IPS-20b (cell line): ENCODE measurements at regions not wholly inside any gene's neighbourhood (a gene's known extent, or its start where the extent isn't known, plus 50 kb on each side); places are given as distances from the start of the nearest gene placed in this dataset.

Experiments
- H3K27ac ChIP-seq: one replicate; pipeline ENCODE4 v1.5.1; 2013; ENCODE audit warnings: low read length
- H3K27me3 ChIP-seq: 2 replicates; pipeline ENCODE4 v1.6.1; 2013; ENCODE audit warnings: mild to moderate bottlenecking, low read length, inconsistent platforms; ENCODE audit not compliant: insufficient read depth
- H3K36me3 ChIP-seq: 2 replicates; pipeline ENCODE4 v1.6.1; 2013; ENCODE audit warnings: low read depth, mild to moderate bottlenecking, inconsistent platforms, low read length, moderate library complexity; ENCODE audit not compliant: insufficient read depth
- H3K4me1 ChIP-seq: 2 replicates; pipeline ENCODE4 v1.6.1; 2013; ENCODE audit warnings: mild to moderate bottlenecking, control low read depth, inconsistent platforms, low read length, moderate library complexity; ENCODE audit not compliant: insufficient read depth
- H3K4me3 ChIP-seq: 2 replicates; pipeline ENCODE4 v1.5.1; 2013; ENCODE audit warnings: mild to moderate bottlenecking, low read length, inconsistent platforms
- H3K9ac ChIP-seq: 2 replicates; pipeline ENCODE4 v1.6.1; 2013; ENCODE audit warnings: low read depth, mild to moderate bottlenecking, inconsistent platforms, low read length, moderate library complexity
- H3K9me3 ChIP-seq: 2 replicates; pipeline ENCODE4 v1.6.1; 2013; ENCODE audit warnings: mild to moderate bottlenecking, low read depth, low read length, inconsistent platforms; ENCODE audit not compliant: insufficient read depth

DNA sequence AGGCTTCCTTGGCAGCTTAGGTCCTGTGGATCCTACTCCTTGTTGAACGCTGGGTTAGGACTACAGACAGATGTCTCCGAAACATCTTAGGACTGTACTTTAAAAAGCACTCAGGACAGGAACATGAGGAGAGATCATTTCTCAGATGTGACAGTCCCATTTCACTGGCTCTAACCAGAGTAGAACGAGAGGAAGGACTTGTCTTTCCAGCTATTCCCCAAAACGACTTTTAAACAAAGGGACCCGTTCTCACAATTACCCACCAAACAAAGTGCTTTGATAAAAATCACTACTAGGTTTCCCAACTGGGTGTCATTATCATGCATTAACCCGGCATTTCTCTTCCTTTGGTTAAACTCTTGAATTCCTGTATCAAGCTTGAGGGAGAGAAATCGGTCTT is 84.7 kb upstream of the BARX2 start:
- Histone ChIP-seq H3K36me3 (no peaks in the 10 kb centered on the region), H3K9ac (no peak overlapping the region), H3K27me3 (no peaks in the 10 kb centered on the region), H3K27ac (no peak overlapping the region), H3K9me3 (no peaks in the 10 kb centered on the region), H3K4me3 (no peak overlapping the region), H3K4me1 (peaks cover 17% of the 10 kb centered on the region; the same call in 1 of the 2 replicates)

- no peaks in the 10 kb centered on the region for H3K9me3 ChIP-seq
- no peak overlapping the region for H3K27ac ChIP-seq
- peaks cover 17% of the 10 kb centered on the region; the same call in 1 of the 2 replicates for H3K4me1 ChIP-seq
- H3K36me3 ChIP-seq: no peaks in the 10 kb centered on the region
- H3K27me3 ChIP-seq: no peaks in the 10 kb centered on the region
- H3K9ac ChIP-seq: no peak overlapping the region
- H3K4me3 ChIP-seq: no peak overlapping the region
Observed at GRCh38 chr11:129289350-129290040, 86.2 kb upstream of the BARX2 start.

DNA sequence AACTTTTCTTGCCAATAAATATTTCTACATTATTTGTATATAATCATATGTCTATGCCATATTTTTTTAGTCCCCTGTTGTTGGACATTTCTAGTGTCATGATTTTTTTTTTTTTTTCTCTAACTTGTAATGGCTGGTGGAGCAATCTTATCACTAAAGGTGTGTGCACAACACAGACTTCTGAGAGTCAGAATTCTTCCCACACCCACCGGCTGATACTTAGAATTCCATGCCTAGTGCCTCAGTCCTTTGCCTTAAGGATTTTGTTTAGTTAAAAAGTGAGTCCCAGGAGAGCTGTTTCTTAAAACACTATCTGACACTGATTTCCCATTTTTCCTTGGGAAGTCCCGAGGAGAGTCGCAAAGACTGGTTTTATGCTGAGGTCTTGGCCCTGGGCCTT is 87.7 kb upstream of the BARX2 start:
- H3K27me3 ChIP-seq: no peaks in the 10 kb centered on the region
- H3K9me3 ChIP-seq: no peaks in the 10 kb centered on the region
- no peak overlapping the region; the same call in 1 of the 2 replicates for H3K9ac ChIP-seq
- H3K4me3 ChIP-seq: no peak overlapping the region
- H3K27ac ChIP-seq: no peak overlapping the region
- no peaks in the 10 kb centered on the region for H3K36me3 ChIP-seq
- H3K4me1 ChIP-seq: peaks cover 19% of the 10 kb centered on the region; the same call in 1 of the 2 replicates

DNA sequence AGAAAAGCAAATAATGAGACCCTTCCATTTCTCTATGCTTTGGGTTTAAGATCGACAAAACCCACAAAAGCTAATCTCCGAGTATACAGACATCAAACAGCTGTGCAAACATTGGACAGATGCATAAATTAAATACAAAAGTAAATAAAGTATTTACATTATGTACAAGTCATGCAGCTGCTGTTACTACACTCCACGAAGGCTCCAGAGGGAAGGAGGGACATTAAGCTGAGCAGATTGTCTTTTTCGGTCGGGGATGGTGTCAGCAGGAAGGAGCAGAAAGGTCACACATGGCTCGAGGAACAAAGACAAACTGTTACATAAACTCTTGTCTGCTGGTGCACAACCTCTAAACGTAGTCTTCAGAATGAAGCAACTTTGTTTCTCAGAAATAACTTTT is 88.8 kb upstream of the BARX2 start:
- H3K9ac ChIP-seq: no peak overlapping the region
- H3K27ac ChIP-seq: no peak overlapping the region
- no peak overlapping the region for H3K4me3 ChIP-seq
- H3K4me1 ChIP-seq: peaks cover 24% of the 10 kb centered on the region; the same call in 1 of the 2 replicates
- no peaks in the 10 kb centered on the region for H3K9me3 ChIP-seq
- H3K27me3 ChIP-seq: no peaks in the 10 kb centered on the region
- H3K36me3 ChIP-seq: no peaks in the 10 kb centered on the region

DNA sequence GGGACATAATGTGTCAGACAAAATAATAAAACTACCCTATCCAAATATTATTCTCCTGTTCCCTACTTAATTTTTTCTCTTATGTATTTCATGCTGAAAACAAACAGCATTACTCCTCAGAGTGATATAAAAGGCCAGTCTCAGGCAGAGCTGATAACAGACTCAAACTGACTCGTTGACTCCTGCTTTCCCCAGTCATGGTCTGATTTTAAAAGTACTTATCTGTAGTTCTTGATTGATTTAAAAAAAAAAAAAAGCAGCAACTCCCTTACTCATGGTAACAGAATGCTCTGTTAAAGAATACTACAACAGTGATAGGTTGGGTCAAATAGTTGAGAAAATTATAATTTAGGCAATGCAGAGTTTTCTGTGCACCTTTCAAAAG is 90.3 kb upstream of the BARX2 start:
- no peak overlapping the region for H3K27ac ChIP-seq
- H3K36me3 ChIP-seq: no peaks in the 10 kb centered on the region
- H3K9me3 ChIP-seq: no peaks in the 10 kb centered on the region
- H3K4me3 ChIP-seq: no peak overlapping the region
- peaks cover 11% of the 10 kb centered on the region for H3K27me3 ChIP-seq
- H3K9ac ChIP-seq: no peak overlapping the region
- H3K4me1 ChIP-seq: peaks cover 13% of the 10 kb centered on the region; the same call in 1 of the 2 replicates

GRCh38 chr11:129283141-129283540 is 91.0 kb upstream of the ARHGAP32 start:
- Histone ChIP-seq H3K27me3 (peaks cover 21% of the 10 kb centered on the region), H3K4me3 (peak overlapping the region; percentile 33; the same call in 1 of the 2 replicates), H3K36me3 (no peaks in the 10 kb centered on the region), H3K9me3 (no peaks in the 10 kb centered on the region), H3K27ac (no peak overlapping the region), H3K9ac (no peak overlapping the region), H3K4me1 (peaks cover 16% of the 10 kb centered on the region; the same call in 1 of the 2 replicates)

GRCh38 chr11:129282634-129283033 is 90.5 kb upstream of the ARHGAP32 start:
- H3K4me3 ChIP-seq: peak overlapping the region; percentile 33; the same call in 1 of the 2 replicates
- H3K27me3 ChIP-seq: peaks cover 26% of the 10 kb centered on the region
- H3K36me3 ChIP-seq: no peaks in the 10 kb centered on the region
- H3K27ac ChIP-seq: no peak overlapping the region
- peaks cover 16% of the 10 kb centered on the region; the same call in 1 of the 2 replicates for H3K4me1 ChIP-seq
- no peak overlapping the region for H3K9ac ChIP-seq
- H3K9me3 ChIP-seq: no peaks in the 10 kb centered on the region

DNA sequence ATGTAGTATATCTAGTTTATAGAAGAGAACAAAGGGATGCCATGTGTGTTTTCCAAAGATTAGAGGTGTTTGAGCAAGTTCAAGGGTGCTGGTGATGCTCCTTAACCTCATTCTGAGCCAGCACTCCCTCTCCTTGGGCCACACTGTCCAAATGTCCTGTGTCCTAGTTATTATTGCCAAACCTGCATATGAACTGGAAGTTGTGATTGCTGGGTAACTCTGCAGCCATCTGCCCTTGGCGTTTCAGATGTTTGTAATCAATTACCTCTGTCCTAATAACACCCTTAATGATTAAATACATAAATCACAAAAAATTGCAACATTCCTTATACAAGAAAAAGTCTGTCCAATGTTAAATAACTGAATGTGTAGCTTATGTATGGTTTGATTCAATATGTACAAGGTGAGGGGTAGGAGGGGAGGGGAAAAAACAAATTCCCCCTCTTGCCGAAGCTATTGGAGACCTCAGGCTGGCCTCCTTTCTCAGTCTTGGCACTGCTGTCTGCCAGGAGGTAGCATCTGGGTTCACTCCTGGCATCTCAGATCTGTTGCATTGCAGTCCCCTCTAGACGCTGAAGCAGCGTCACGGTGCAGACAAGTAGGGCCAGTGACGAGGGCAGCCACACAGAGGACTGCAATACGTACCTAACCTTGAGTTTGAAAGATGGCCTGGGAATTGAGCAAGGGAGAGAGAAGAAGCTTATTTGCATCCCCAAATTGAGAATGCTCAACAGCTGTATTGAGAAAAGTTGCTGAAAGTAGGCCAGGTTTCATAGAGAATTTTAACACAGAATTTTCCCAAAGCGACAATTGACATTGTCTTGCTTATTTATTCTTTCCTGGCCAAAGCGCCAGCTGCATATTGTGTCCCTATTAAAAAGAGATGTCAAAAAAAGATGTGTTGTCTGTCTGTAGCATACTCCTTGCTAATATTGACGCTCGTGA is 89.6 kb upstream of the ARHGAP32 start:
- H3K9me3 ChIP-seq: no peaks in the 10 kb centered on the region
- peaks cover 22% of the 10 kb centered on the region; the same call in 1 of the 2 replicates for H3K4me1 ChIP-seq
- no peak overlapping the region for H3K4me3 ChIP-seq
- no peak overlapping the region for H3K27ac ChIP-seq
- H3K9ac ChIP-seq: no peak overlapping the region
- no peaks in the 10 kb centered on the region for H3K36me3 ChIP-seq
- H3K27me3 ChIP-seq: peaks cover 31% of the 10 kb centered on the region

GRCh38 chr11:129280027-129280811 is 88.1 kb upstream of the ARHGAP32 start:
- H3K36me3 ChIP-seq: no peaks in the 10 kb centered on the region
- no peak overlapping the region for H3K27ac ChIP-seq
- peaks cover 31% of the 10 kb centered on the region for H3K27me3 ChIP-seq
- H3K4me3 ChIP-seq: peak overlapping the region; percentile 73
- peak overlapping the region; percentile 82; the same call in 1 of the 2 replicates for H3K9ac ChIP-seq
- peaks cover 32% of the 10 kb centered on the region; the same call in 1 of the 2 replicates for H3K4me1 ChIP-seq
- no peaks in the 10 kb centered on the region for H3K9me3 ChIP-seq

GRCh38 chr11:129279326-129280026 is 87.4 kb upstream of the ARHGAP32 start:
- Histone ChIP-seq H3K36me3 (no peaks in the 10 kb centered on the region), H3K4me1 (peaks cover 32% of the 10 kb centered on the region; the same call in 1 of the 2 replicates), H3K27me3 (peaks cover 31% of the 10 kb centered on the region), H3K4me3 (peak overlapping the region; percentile 73), H3K9me3 (no peaks in the 10 kb centered on the region), H3K9ac (peak overlapping the region; percentile 82; the same call in 1 of the 2 replicates), H3K27ac (no peak overlapping the region)
